ENCODE measurements at regions not wholly inside any gene's neighbourhood (a gene's known extent, or its start where the extent isn't known, plus 50 kb on each side); places are given as distances from the start of the nearest gene placed in this dataset.

- Histone ChIP-seq H3K4me3 (ENCODE audit: low read depth, low read length) (no peak overlapping the region), H3K27me3 (ENCODE audit: control insufficient read depth, insufficient read depth, low read length) (no peaks in the 10 kb centered on the region), H3K36me3 (ENCODE audit: control insufficient read depth, insufficient read depth, low read length) (no peaks in the 10 kb centered on the region)
- ChIA-PET CTCF (no interaction called here), POLR2A (no interaction called here)
- TF ChIP-seq CTCF (IDR thresholded peaks at IDR 0.05; ENCODE audit: insufficient read depth, low read depth, low read length), result no peak
- DNase-seq (ENCODE audit: low read depth), result no peak
Observed at GRCh38 chrX:39577206-39577984, 520.4 kb downstream of the BCOR start.

GRCh38 chrX:39577985-39578869 is 519.5 kb downstream of the BCOR start:
- Histone ChIP-seq H3K36me3 (ENCODE audit: control insufficient read depth, insufficient read depth, low read length) (no peaks in the 10 kb centered on the region), H3K27me3 (ENCODE audit: control insufficient read depth, insufficient read depth, low read length) (no peaks in the 10 kb centered on the region), H3K4me3 (ENCODE audit: low read depth, low read length) (no peak overlapping the region)
- CTCF ChIA-PET, result no interaction called here
- no peak for TF ChIP-seq CTCF (IDR thresholded peaks at IDR 0.05; ENCODE audit: insufficient read depth, low read depth, low read length)
- POLR2A ChIA-PET, result no interaction called here
- DNase-seq (ENCODE audit: low read depth), result no peak

GRCh38 chrX:39580043-39580442 is 517.7 kb downstream of the BCOR start:
- TF ChIP-seq CTCF (IDR thresholded peaks at IDR 0.05; ENCODE audit: insufficient read depth, low read depth, low read length), result no peak
- no peak for DNase-seq (ENCODE audit: low read depth)
- Histone ChIP-seq H3K36me3 (ENCODE audit: control insufficient read depth, insufficient read depth, low read length) (no peaks in the 10 kb centered on the region), H3K27me3 (ENCODE audit: control insufficient read depth, insufficient read depth, low read length) (no peaks in the 10 kb centered on the region), H3K4me3 (ENCODE audit: low read depth, low read length) (no peak overlapping the region)
- POLR2A ChIA-PET, result no interaction called here
- CTCF ChIA-PET, result no interaction called here

- no peaks in the 10 kb centered on the region for H3K36me3 ChIP-seq (ENCODE audit: control insufficient read depth, insufficient read depth, low read length)
- POLR2A ChIA-PET, result no interaction called here
- H3K4me3 ChIP-seq (ENCODE audit: low read depth, low read length), result no peak overlapping the region
- CTCF ChIA-PET, result no interaction called here
- no peaks in the 10 kb centered on the region for H3K27me3 ChIP-seq (ENCODE audit: control insufficient read depth, insufficient read depth, low read length)
- DNase-seq (ENCODE audit: low read depth), result no peak
- no peak for TF ChIP-seq CTCF (IDR thresholded peaks at IDR 0.05; ENCODE audit: insufficient read depth, low read depth, low read length)
Observed at GRCh38 chrX:39581411-39581810, 516.3 kb downstream of the BCOR start.

- Histone ChIP-seq H3K36me3 (ENCODE audit: control insufficient read depth, insufficient read depth, low read length) (no peaks in the 10 kb centered on the region), H3K27me3 (ENCODE audit: control insufficient read depth, insufficient read depth, low read length) (no peaks in the 10 kb centered on the region), H3K4me3 (ENCODE audit: low read depth, low read length) (no peak overlapping the region)
- no peak for DNase-seq (ENCODE audit: low read depth)
- ChIA-PET POLR2A (no interaction called here), CTCF (no interaction called here)
- TF ChIP-seq CTCF (IDR thresholded peaks at IDR 0.05; ENCODE audit: insufficient read depth, low read depth, low read length), result no peak
Observed at GRCh38 chrX:39582091-39582490, 515.7 kb downstream of the BCOR start.

All from BJ (cell line).